ENCODE measurements at regions not wholly inside any gene's neighbourhood (a gene's known extent, or its start where the extent isn't known, plus 50 kb on each side); places are given as distances from the start of the nearest gene placed in this dataset.

DNA sequence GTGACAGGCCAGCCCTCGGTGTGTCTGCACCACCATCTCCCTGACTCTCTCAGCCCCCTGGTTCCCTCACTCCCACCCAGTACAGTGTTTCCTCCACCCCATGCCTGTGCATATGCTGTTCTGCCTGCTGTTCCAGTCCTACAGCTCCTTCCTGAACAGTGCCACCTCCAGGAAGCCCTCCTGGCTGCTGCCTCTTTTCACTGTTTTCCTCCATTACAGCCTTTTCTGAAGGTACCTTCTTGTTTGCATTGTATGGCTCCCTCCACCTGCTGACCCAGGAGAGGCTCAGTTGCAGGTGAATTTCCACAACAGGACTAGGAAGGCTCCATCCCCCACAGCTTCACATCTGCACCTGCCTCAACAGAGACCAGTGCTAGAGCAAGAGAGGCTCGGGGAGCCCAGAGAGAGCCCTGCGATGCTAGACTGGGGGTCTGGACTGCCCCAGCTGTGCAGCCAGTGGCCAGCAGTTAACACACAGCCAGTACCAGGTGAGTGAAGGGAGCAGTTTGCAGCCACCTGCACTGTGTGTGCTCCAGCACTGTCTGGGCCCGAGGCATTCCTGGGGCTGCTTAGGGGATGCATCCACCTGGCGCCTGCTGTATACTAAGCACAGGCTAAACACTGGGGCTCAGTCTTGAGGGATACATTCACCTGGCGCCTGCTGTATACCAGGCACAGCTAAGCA lies 92.0 kb downstream of the ADRA2C start:
- TF ChIP-seq, protein P1, sequence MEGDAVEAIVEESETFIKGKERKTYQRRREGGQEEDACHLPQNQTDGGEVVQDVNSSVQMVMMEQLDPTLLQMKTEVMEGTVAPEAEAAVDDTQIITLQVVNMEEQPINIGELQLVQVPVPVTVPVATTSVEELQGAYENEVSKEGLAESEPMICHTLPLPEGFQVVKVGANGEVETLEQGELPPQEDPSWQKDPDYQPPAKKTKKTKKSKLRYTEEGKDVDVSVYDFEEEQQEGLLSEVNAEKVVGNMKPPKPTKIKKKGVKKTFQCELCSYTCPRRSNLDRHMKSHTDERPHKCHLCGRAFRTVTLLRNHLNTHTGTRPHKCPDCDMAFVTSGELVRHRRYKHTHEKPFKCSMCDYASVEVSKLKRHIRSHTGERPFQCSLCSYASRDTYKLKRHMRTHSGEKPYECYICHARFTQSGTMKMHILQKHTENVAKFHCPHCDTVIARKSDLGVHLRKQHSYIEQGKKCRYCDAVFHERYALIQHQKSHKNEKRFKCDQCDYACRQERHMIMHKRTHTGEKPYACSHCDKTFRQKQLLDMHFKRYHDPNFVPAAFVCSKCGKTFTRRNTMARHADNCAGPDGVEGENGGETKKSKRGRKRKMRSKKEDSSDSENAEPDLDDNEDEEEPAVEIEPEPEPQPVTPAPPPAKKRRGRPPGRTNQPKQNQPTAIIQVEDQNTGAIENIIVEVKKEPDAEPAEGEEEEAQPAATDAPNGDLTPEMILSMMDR (IDR thresholded peaks at IDR 0.05 in 8 of 11, conservative IDR thresholded peaks at IDR 0.05 in 3 of 11): no peak
- no peak for TF ChIP-seq POLR2AphosphoS5 (IDR thresholded peaks at IDR 0.05)
- TF ChIP-seq POLR2A (IDR thresholded peaks at IDR 0.05): no peak

Data from spleen (tissue), 7 donors.